Loucy (cell line): ENCODE measurements at regions not wholly inside any gene's neighbourhood (a gene's known extent, or its start where the extent isn't known, plus 50 kb on each side); places are given as distances from the start of the nearest gene placed in this dataset.

Source experiments
- H2AFZ ChIP-seq: fragments of 200-600 bp; sonication (generic); 2 replicates; pipeline ENCODE4 v1.6.0; 2016; ENCODE audit warnings: antibody characterized with exemption, mild to moderate bottlenecking, low read length, moderate library complexity
- H3F3A ChIP-seq: fragments of 200-600 bp; 2 replicates; pipeline ENCODE4 v1.6.0; 2016; ENCODE audit warnings: antibody characterized with exemption, low read depth, mild to moderate bottlenecking
- H3K27me3 ChIP-seq: fragments of 200-600 bp; sonication (generic); 2 replicates; pipeline ENCODE4 v1.6.1; 2014; ENCODE audit warnings: low read length, mild to moderate bottlenecking; ENCODE audit not compliant: insufficient read depth, poor library complexity, severe bottlenecking
- H3K36me3 ChIP-seq: fragments of 200-600 bp; sonication (generic); 2 replicates; pipeline ENCODE4 v1.6.1; 2016; ENCODE audit warnings: low read length; ENCODE audit not compliant: insufficient read depth
- H3K4me1 ChIP-seq: fragments of 200-600 bp; sonication (generic); 2 replicates; pipeline ENCODE4 v1.5.1; 2014; ENCODE audit warnings: low read length, mild to moderate bottlenecking; ENCODE audit not compliant: insufficient read depth, poor library complexity, severe bottlenecking
- H3K4me2 ChIP-seq: fragments of 200-600 bp; sonication (generic); 2 replicates; pipeline ENCODE4 v1.6.0; 2014; ENCODE audit warnings: antibody characterized with exemption, low read length, low read depth, mild to moderate bottlenecking; ENCODE audit not compliant: poor library complexity, severe bottlenecking
- H3K4me3 ChIP-seq: fragments of 200-600 bp; sonication (generic); 2 replicates; pipeline ENCODE4 v1.5.1; 2014; ENCODE audit warnings: low read length, mild to moderate bottlenecking, mixed read lengths; ENCODE audit not compliant: poor library complexity, severe bottlenecking
- H3K79me2 ChIP-seq: fragments of 200-600 bp; sonication (generic); 2 replicates; pipeline ENCODE4 v1.6.1; 2014; ENCODE audit warnings: low read length; ENCODE audit not compliant: insufficient read depth
- H3K9ac ChIP-seq: fragments of 200-600 bp; sonication (generic); 2 replicates; pipeline ENCODE4 v1.6.0; 2014; ENCODE audit warnings: mild to moderate bottlenecking, low read depth, low read length, moderate library complexity; ENCODE audit not compliant: poor library complexity, severe bottlenecking
- H3K9me2 ChIP-seq: fragments of 200-600 bp; sonication (generic); replicated peaks from 2 replicates; pipeline ENCODE4 v1.6.1; 2016; ENCODE audit warnings: low read depth, low read length, mixed read lengths
- H3K9me3 ChIP-seq: fragments of 200-600 bp; sonication (generic); 2 replicates; pipeline ENCODE4 v1.6.1; 2014; ENCODE audit warnings: mild to moderate bottlenecking, antibody characterized with exemption, low read length, low read depth; ENCODE audit not compliant: insufficient read depth
- H4K20me1 ChIP-seq: fragments of 200-600 bp; sonication (generic); 2 replicates; pipeline ENCODE4 v1.6.0; 2014; ENCODE audit warnings: antibody characterized with exemption, low read length, mild to moderate bottlenecking; ENCODE audit not compliant: insufficient read depth, poor library complexity, severe bottlenecking
- EZH2phosphoT487 ChIP-seq: fragments of 200-600 bp; IDR thresholded peaks from 2 replicates; pipeline ENCODE4 v1.6.1; 2018; ENCODE audit warnings: antibody characterized with exemption, mild to moderate bottlenecking, moderate library complexity, borderline replicate concordance
- TF ChIP-seq, protein P1 (sequence below): fragments of 200-600 bp; sonication (generic); conservative IDR thresholded peaks from 2 replicates; pipeline ENCODE4 v1.5.1; 2014; ENCODE audit warnings: mild to moderate bottlenecking, antibody characterized with exemption, low read length

DNA sequence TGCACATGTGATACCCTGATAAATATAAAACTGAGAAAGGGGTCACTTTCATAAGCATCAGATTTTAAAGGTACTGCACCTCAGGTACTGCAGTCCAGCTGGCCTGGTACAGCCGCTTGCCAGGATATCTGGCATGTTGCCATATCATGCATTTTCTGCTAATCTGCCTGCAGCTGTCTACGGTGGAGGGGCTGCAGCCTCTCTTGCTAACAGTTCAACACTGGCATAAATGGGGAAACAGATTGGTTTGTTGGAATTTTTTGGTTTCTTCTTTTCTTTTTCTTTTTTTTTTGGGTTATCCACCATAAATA is 71.5 kb downstream of the MIS18A start:
- H3K9me2 ChIP-seq, result no peaks in the 10 kb centered on the region

GRCh38 chr21:32206631-32207405 is 72.0 kb downstream of the MIS18A start:
- no peak overlapping the region for H2AFZ ChIP-seq
- no peaks in the 10 kb centered on the region for H3F3A ChIP-seq
- H3K4me3 ChIP-seq, result no peak overlapping the region
- TF ChIP-seq, protein P1, sequence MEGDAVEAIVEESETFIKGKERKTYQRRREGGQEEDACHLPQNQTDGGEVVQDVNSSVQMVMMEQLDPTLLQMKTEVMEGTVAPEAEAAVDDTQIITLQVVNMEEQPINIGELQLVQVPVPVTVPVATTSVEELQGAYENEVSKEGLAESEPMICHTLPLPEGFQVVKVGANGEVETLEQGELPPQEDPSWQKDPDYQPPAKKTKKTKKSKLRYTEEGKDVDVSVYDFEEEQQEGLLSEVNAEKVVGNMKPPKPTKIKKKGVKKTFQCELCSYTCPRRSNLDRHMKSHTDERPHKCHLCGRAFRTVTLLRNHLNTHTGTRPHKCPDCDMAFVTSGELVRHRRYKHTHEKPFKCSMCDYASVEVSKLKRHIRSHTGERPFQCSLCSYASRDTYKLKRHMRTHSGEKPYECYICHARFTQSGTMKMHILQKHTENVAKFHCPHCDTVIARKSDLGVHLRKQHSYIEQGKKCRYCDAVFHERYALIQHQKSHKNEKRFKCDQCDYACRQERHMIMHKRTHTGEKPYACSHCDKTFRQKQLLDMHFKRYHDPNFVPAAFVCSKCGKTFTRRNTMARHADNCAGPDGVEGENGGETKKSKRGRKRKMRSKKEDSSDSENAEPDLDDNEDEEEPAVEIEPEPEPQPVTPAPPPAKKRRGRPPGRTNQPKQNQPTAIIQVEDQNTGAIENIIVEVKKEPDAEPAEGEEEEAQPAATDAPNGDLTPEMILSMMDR, result no peak
- TF ChIP-seq EZH2phosphoT487, result no peak
- H4K20me1 ChIP-seq, result no peaks in the 10 kb centered on the region
- H3K9me2 ChIP-seq, result no peaks in the 10 kb centered on the region
- no peaks in the 10 kb centered on the region for H3K79me2 ChIP-seq
- H3K4me2 ChIP-seq, result no peak overlapping the region
- no peaks in the 10 kb centered on the region for H3K9me3 ChIP-seq
- H3K27me3 ChIP-seq, result no peaks in the 10 kb centered on the region
- H3K9ac ChIP-seq, result no peak overlapping the region
- H3K4me1 ChIP-seq, result no peaks in the 10 kb centered on the region
- no peaks in the 10 kb centered on the region for H3K36me3 ChIP-seq

More for the DNA sequence above, 71.5 kb downstream of the MIS18A start:
- Histone ChIP-seq H3K4me3 (no peak overlapping the region), H3K27me3 (no peaks in the 10 kb centered on the region), H3K9me3 (no peaks in the 10 kb centered on the region), H3F3A (no peaks in the 10 kb centered on the region), H3K4me1 (no peaks in the 10 kb centered on the region), H3K9ac (no peak overlapping the region), H3K4me2 (no peak overlapping the region), H3K79me2 (no peaks in the 10 kb centered on the region), H3K36me3 (no peaks in the 10 kb centered on the region), H2AFZ (no peak overlapping the region), H4K20me1 (no peaks in the 10 kb centered on the region)
- TF ChIP-seq, protein P1, result no peak
- TF ChIP-seq EZH2phosphoT487, result no peak

DNA sequence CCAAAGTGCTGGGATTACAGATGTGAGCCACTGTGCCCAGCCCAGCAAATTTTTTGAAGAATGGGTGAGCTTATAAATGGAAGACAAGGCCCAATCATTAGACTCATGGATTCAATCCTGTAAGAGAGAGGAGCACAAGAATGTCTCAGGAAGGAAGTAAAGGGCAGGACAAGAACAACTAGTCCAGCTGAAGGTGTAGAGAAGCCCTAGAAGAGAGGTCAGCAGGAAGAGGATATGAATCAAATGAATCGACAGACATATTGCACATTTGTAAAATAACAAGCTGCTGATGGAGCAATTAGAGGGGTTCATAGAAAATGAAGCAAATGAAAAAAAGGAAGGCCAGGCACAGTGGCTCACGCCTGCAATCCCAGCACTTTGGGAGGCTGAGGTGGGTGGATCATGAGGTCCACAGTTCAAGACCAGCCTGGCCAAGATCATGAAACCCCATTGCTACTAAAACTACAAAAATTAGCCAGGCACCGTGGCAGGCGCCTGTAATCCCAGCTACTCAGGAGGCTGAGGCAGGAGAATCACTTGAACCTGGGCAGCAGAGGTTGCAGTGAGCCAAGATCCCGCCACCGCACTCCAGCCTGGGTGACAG is 74.9 kb downstream of the MIS18A start:
- TF ChIP-seq, protein P1, result no peak
- no peak for TF ChIP-seq EZH2phosphoT487

More for the DNA sequence above, 74.9 kb downstream of the MIS18A start:
- H3K27me3 ChIP-seq, result no peaks in the 10 kb centered on the region
- H2AFZ ChIP-seq, result no peak overlapping the region
- H3K4me1 ChIP-seq, result no peaks in the 10 kb centered on the region
- no peaks in the 10 kb centered on the region for H3F3A ChIP-seq
- no peaks in the 10 kb centered on the region for H4K20me1 ChIP-seq
- H3K9ac ChIP-seq, result no peak overlapping the region
- no peaks in the 10 kb centered on the region for H3K79me2 ChIP-seq
- H3K4me3 ChIP-seq, result no peak overlapping the region
- no peaks in the 10 kb centered on the region for H3K9me3 ChIP-seq
- no peaks in the 10 kb centered on the region for H3K36me3 ChIP-seq
- no peaks in the 10 kb centered on the region for H3K9me2 ChIP-seq
- no peak overlapping the region for H3K4me2 ChIP-seq
